Panc1 (cell line): ENCODE measurements at regions not wholly inside any gene's neighbourhood (a gene's known extent, or its start where the extent isn't known, plus 50 kb on each side); places are given as distances from the start of the nearest gene placed in this dataset.

Source experiments
- ATAC-seq: fragments of 200-7000 bp; cut with Tn5 transposase; 2 replicates; pipeline ENCODE4 v1.9.1; 2020; ENCODE audit warnings: mild to moderate bottlenecking, moderate library complexity
- BruUV-seq: library from RNA; stranded (reverse); fragments of 400-500 nt; replicated peaks from 2 replicates; lab custom pipeline; 2021; lab: Mats Ljungman, UMichigan
- CTCF ChIA-PET: fragments of 300-600 bp; sonication (Branson Sonifier 250); formaldehyde crosslinking; loops from one replicate; lab custom pipeline; 2022; ENCODE audit warnings: antibody characterized with exemption; lab: Charles Lee
- POLR2A ChIA-PET: fragments of 300-600 bp; sonication (Branson Sonifier 250); formaldehyde crosslinking; loops from one replicate; lab custom pipeline; 2022; ENCODE audit warnings: antibody characterized with exemption; lab: Charles Lee
- DNase-seq: peaks from one replicate; pipeline ENCODE4 v3.0.0-alpha.2; 2010; ENCODE audit warnings: low read depth, low spot score
- H3K27ac ChIP-seq: 2 replicates; pipeline ENCODE4 v1.5.1; 2011; ENCODE audit warnings: mild to moderate bottlenecking, low read length, inconsistent platforms
- H3K27me3 ChIP-seq: fragments of 200-500 bp; sonication (Bioruptor generic); 2 replicates; pipeline ENCODE4 v1.6.0; 2014; ENCODE audit warnings: low read length, inconsistent platforms; ENCODE audit not compliant: control insufficient read depth, insufficient read depth
- H3K36me3 ChIP-seq: fragments of 200-500 bp; sonication (Bioruptor generic); 2 replicates; pipeline ENCODE4 v1.5.1; 2014; ENCODE audit warnings: inconsistent platforms, mild to moderate bottlenecking, low read length, moderate library complexity; ENCODE audit not compliant: control insufficient read depth, insufficient read depth
- H3K4me1 ChIP-seq: 2 replicates; pipeline ENCODE4 v1.5.1; 2011; ENCODE audit warnings: inconsistent platforms, mild to moderate bottlenecking, low read length, moderate library complexity; ENCODE audit not compliant: control insufficient read depth, insufficient read depth
- H3K4me3 ChIP-seq, 2 experiments: 2 replicates each; pipeline ENCODE4 v1.5.1; 2011 to 2012; ENCODE audit warnings: low read depth in 2 of 2, low read length in 2 of 2, mild to moderate bottlenecking in 2 of 2, inconsistent platforms in 1 of 2, moderate library complexity in 1 of 2
- H3K9me3 ChIP-seq: fragments of 200-500 bp; sonication (Bioruptor generic); 2 replicates; pipeline ENCODE4 v1.5.1; 2014; ENCODE audit warnings: low read depth, mild to moderate bottlenecking, inconsistent platforms, low read length, moderate library complexity; ENCODE audit not compliant: control insufficient read depth, insufficient read depth
- POLR2AphosphoS5 ChIP-seq: IDR thresholded peaks from 2 replicates; pipeline ENCODE4 v1.6.1; 2012; ENCODE audit warnings: mild to moderate bottlenecking, low read depth, low read length, moderate library complexity
- SIN3A ChIP-seq: IDR thresholded peaks from 2 replicates; pipeline ENCODE4 v1.6.1; 2012; ENCODE audit warnings: low read depth, mild to moderate bottlenecking, low read length, moderate library complexity, borderline replicate concordance; ENCODE audit not compliant: insufficient read depth
- TCF7L2 ChIP-seq: IDR thresholded peaks from 2 replicates; pipeline ENCODE4 v1.6.1; 2011; ENCODE audit warnings: mild to moderate bottlenecking, low read depth, low read length, inconsistent platforms
- in situ Hi-C: cut with HindIII; loops from 2 replicates; pipeline ENCODE4 v1.10.0; 2016; ENCODE audit warnings: low sequenced_read_pairs, low pct_unique_long_range_greater_than_20kb
- intact Hi-C: fragments of 100-400 bp; cut with micrococcal nuclease; formaldehyde crosslinking; loops from one replicate; pipeline ENCODE4 v1.10.0; 2022; ENCODE audit not compliant: unreplicated experiment
- TF ChIP-seq, protein P1 (sequence below): fragments of 450-650 bp; IDR thresholded peaks from 2 replicates; pipeline ENCODE4 v1.5.1; 2017; ENCODE audit warnings: mild to moderate bottlenecking
- TF ChIP-seq, protein P2 (sequence below), 2 experiments: IDR thresholded peaks; 2 replicates each; pipeline ENCODE4 v1.6.1; 2011 to 2012; ENCODE audit warnings: low read depth in 2 of 2, control low read depth in 1 of 2, low read length in 1 of 2, mild to moderate bottlenecking in 1 of 2, moderate library complexity in 1 of 2; ENCODE audit not compliant: insufficient read depth in 1 of 2

GRCh38 chr13:50341526-50341925 is 326.3 kb downstream of the KCNRG start:
- in situ Hi-C loops = no loop called here
- Histone ChIP-seq H3K27me3 (no peaks in the 10 kb centered on the region), H3K36me3 (no peaks in the 10 kb centered on the region), H3K9me3 (no peaks in the 10 kb centered on the region), H3K4me3 (no peak overlapping the region), H3K27ac (no peak overlapping the region; the same call in 1 of the 2 replicates), H3K4me1 (no peaks in the 10 kb centered on the region)
- no TSS peak for BruUV-seq
- ChIA-PET POLR2A (no interaction called here), CTCF (no interaction called here)
- intact Hi-C loops = no loop called here
- TF ChIP-seq, protein P1, sequence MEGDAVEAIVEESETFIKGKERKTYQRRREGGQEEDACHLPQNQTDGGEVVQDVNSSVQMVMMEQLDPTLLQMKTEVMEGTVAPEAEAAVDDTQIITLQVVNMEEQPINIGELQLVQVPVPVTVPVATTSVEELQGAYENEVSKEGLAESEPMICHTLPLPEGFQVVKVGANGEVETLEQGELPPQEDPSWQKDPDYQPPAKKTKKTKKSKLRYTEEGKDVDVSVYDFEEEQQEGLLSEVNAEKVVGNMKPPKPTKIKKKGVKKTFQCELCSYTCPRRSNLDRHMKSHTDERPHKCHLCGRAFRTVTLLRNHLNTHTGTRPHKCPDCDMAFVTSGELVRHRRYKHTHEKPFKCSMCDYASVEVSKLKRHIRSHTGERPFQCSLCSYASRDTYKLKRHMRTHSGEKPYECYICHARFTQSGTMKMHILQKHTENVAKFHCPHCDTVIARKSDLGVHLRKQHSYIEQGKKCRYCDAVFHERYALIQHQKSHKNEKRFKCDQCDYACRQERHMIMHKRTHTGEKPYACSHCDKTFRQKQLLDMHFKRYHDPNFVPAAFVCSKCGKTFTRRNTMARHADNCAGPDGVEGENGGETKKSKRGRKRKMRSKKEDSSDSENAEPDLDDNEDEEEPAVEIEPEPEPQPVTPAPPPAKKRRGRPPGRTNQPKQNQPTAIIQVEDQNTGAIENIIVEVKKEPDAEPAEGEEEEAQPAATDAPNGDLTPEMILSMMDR = no peak
- no peak for TF ChIP-seq POLR2AphosphoS5
- no peak for TF ChIP-seq SIN3A
- TF ChIP-seq, protein P2, sequence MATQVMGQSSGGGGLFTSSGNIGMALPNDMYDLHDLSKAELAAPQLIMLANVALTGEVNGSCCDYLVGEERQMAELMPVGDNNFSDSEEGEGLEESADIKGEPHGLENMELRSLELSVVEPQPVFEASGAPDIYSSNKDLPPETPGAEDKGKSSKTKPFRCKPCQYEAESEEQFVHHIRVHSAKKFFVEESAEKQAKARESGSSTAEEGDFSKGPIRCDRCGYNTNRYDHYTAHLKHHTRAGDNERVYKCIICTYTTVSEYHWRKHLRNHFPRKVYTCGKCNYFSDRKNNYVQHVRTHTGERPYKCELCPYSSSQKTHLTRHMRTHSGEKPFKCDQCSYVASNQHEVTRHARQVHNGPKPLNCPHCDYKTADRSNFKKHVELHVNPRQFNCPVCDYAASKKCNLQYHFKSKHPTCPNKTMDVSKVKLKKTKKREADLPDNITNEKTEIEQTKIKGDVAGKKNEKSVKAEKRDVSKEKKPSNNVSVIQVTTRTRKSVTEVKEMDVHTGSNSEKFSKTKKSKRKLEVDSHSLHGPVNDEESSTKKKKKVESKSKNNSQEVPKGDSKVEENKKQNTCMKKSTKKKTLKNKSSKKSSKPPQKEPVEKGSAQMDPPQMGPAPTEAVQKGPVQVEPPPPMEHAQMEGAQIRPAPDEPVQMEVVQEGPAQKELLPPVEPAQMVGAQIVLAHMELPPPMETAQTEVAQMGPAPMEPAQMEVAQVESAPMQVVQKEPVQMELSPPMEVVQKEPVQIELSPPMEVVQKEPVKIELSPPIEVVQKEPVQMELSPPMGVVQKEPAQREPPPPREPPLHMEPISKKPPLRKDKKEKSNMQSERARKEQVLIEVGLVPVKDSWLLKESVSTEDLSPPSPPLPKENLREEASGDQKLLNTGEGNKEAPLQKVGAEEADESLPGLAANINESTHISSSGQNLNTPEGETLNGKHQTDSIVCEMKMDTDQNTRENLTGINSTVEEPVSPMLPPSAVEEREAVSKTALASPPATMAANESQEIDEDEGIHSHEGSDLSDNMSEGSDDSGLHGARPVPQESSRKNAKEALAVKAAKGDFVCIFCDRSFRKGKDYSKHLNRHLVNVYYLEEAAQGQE (IDR thresholded peaks at IDR 0.05; ENCODE audit: insufficient read depth in 1 of 2, low read depth in 2 of 2, low read length in 1 of 2) = no peak
- no peak for TF ChIP-seq TCF7L2
- ATAC-seq = no peak
- DNase-seq = no peak

DNA sequence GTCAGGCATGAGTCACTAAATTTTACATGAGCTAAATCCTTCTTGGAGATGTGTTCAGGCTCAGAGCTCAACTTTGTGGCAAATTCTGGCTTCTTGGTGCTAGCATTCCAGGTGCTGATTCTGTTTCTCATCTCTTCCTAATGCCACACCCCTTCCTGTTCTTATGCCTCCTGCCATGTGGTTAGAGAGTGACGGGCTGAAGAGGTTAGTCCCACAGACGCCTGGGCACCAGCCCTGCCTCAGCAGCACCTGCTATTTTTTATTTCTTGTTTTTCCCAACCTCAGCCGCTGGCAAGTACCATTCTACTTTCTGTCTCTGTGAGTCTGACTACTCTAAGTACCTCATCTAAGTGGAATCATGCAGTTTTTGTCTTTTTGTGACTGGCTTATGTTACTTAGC is 329.5 kb downstream of the KCNRG start:
- TF ChIP-seq, protein P2 (IDR thresholded peaks at IDR 0.05; ENCODE audit: insufficient read depth in 1 of 2, low read depth in 2 of 2, low read length in 1 of 2) = no peak
- ATAC-seq (no peak), DNase-seq (no peak)
- Histone ChIP-seq H3K4me1 (no peaks in the 10 kb centered on the region), H3K4me3 (no peak overlapping the region), H3K36me3 (no peaks in the 10 kb centered on the region), H3K27ac (peak overlapping the region; percentile 7; the same call in 1 of the 2 replicates), H3K27me3 (no peaks in the 10 kb centered on the region), H3K9me3 (no peaks in the 10 kb centered on the region)
- in situ Hi-C loops (no loop called here), intact Hi-C loops (no loop called here)
- CTCF ChIA-PET = no interaction called here
- BruUV-seq = no TSS peak
- POLR2A ChIA-PET = no interaction called here
